ENCODE measurements at regions not wholly inside any gene's neighbourhood (a gene's known extent, or its start where the extent isn't known, plus 50 kb on each side); places are given as distances from the start of the nearest gene placed in this dataset.
"Not testable (repeated sequence)": the region's sequence is repeated elsewhere in the genome, so short reads cannot be mapped to it uniquely, and the experiment has no call there.

GRCh38 chr16:29276446-29276845 is 130.1 kb downstream of the NPIPB11 start:
- not testable (repeated sequence) for TF ChIP-seq CTCF (IDR thresholded peaks at IDR 0.05 in 4 of 5, conservative IDR thresholded peaks at IDR 0.05 in 1 of 5); POLR2A (IDR thresholded peaks at IDR 0.05)

Measured in gastrocnemius medialis (tissue), 4 donors.